Keratinocyte (primary cell): ENCODE measurements at regions not wholly inside any gene's neighbourhood (a gene's known extent, or its start where the extent isn't known, plus 50 kb on each side); places are given as distances from the start of the nearest gene placed in this dataset.

ENCODE experiments used
- EZH2 ChIP-seq: IDR thresholded peaks from one replicate; pipeline ENCODE4 v1.6.1; 2012; ENCODE audit warnings: inconsistent platforms, mild to moderate bottlenecking, low read length, moderate library complexity
- TF ChIP-seq, protein P1 (sequence below), 3 experiments: IDR thresholded peaks in 1 of 3; conservative IDR thresholded peaks in 1 of 3; optimal IDR thresholded peaks in 1 of 3; 2 replicates in 2 of 3; 3 replicates in 1 of 3; pipeline versions ENCODE3 to v1.5.1; 2011; ENCODE audit warnings: low read length in 3 of 3, mild to moderate bottlenecking in 3 of 3, moderate library complexity in 2 of 3, control low read depth in 1 of 3, inconsistent platforms in 1 of 3; ENCODE audit not compliant: insufficient read depth in 2 of 3; ENCODE audit errors: extremely low read depth in 1 of 3

DNA sequence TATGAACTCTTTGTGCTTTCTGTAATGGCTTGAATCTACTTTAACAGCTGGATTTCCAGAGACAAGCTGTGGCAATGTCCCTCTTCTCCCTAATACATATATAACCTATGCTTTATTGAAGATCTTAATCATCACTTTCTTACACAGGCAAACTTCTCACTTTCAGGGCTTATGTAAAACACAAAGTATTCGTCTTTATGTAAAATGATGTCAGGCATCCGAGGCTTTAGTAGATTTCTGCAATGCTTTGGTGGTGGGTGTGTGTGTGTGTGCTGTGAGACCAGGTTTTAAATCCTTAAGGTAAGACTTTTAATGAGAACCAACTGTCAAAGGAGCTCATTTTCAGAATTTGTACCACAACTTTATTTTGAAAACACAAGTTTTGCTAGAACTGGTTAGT is 70.0 kb upstream of the HMGA2 start:
- TF ChIP-seq EZH2: no peak
- TF ChIP-seq, protein P1, sequence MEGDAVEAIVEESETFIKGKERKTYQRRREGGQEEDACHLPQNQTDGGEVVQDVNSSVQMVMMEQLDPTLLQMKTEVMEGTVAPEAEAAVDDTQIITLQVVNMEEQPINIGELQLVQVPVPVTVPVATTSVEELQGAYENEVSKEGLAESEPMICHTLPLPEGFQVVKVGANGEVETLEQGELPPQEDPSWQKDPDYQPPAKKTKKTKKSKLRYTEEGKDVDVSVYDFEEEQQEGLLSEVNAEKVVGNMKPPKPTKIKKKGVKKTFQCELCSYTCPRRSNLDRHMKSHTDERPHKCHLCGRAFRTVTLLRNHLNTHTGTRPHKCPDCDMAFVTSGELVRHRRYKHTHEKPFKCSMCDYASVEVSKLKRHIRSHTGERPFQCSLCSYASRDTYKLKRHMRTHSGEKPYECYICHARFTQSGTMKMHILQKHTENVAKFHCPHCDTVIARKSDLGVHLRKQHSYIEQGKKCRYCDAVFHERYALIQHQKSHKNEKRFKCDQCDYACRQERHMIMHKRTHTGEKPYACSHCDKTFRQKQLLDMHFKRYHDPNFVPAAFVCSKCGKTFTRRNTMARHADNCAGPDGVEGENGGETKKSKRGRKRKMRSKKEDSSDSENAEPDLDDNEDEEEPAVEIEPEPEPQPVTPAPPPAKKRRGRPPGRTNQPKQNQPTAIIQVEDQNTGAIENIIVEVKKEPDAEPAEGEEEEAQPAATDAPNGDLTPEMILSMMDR (optimal IDR thresholded peaks at IDR 0.05 in 1 of 3, IDR thresholded peaks at IDR 0.05 in 1 of 3, conservative IDR thresholded peaks at IDR 0.05 in 1 of 3; ENCODE audit: extremely low read depth in 1 of 3, insufficient read depth in 2 of 3, low read length in 3 of 3): no peak
